ENCODE measurements at regions not wholly inside any gene's neighbourhood (a gene's known extent, or its start where the extent isn't known, plus 50 kb on each side); places are given as distances from the start of the nearest gene placed in this dataset.

DNA sequence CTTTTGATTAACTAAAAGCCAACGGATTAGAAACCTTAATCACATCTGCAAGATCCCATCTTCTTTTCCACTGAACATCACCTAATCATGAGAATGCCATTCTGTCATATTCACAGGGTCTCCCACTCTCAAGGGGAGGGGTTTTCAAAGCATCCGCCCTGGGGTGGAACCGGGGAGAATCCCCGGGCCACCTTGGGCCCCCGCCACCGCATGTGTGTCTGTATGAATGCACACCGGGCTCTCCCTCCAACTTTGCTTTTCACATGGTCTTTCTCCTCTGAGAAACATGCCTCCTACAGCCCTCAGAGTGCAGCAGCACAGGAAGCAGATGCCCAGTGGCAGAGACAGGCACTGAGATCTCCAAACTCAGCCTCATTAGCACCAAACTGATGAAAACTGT lies 233.2 kb upstream of the PPP2R2D start:
- TF ChIP-seq, protein P1, sequence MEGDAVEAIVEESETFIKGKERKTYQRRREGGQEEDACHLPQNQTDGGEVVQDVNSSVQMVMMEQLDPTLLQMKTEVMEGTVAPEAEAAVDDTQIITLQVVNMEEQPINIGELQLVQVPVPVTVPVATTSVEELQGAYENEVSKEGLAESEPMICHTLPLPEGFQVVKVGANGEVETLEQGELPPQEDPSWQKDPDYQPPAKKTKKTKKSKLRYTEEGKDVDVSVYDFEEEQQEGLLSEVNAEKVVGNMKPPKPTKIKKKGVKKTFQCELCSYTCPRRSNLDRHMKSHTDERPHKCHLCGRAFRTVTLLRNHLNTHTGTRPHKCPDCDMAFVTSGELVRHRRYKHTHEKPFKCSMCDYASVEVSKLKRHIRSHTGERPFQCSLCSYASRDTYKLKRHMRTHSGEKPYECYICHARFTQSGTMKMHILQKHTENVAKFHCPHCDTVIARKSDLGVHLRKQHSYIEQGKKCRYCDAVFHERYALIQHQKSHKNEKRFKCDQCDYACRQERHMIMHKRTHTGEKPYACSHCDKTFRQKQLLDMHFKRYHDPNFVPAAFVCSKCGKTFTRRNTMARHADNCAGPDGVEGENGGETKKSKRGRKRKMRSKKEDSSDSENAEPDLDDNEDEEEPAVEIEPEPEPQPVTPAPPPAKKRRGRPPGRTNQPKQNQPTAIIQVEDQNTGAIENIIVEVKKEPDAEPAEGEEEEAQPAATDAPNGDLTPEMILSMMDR (conservative IDR thresholded peaks at IDR 0.05) = no peak
- H3K27ac ChIP-seq = no peak overlapping the region

DNA sequence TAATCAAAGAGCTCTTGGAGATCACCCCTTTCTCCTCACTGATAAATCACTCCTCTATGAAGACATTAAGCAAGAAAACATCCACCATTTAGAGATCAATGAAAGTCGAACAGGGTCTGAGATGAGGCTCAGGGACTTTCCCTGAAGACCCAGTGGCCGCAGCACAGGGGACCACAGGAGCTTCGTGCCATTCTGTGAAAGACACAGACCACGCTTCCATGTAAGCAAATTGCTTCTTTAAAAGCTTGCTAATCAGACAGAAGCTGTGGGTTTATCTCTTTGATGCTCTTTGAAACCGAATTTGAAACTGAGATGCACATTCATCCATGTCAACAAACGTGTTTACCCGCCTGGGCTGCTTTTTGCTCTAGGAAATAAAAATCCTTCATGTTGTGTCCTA lies 231.9 kb upstream of the PPP2R2D start:
- no peak overlapping the region for H3K27ac ChIP-seq
- TF ChIP-seq, protein P1 (conservative IDR thresholded peaks at IDR 0.05) = no peak

DNA sequence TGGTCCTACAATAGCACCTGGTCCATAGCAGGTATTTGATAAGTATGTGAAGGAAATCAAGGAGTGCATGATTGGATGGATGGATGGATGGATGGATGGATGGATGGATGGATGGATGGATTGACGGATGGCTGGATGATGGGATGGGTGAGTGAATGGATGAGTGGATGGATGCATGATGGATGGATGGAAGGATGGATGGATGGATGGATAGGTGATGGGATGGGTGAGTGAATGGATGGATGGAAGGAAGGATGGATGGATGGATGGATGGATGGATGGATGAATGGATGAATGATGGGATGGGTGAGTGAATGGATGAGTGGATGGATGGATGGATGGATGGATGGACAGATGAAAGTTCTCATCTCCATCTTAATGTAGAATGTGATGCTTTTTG lies 231.0 kb upstream of the PPP2R2D start:
- TF ChIP-seq, protein P1 (conservative IDR thresholded peaks at IDR 0.05) = no peak
- H3K27ac ChIP-seq = no peak overlapping the region

DNA sequence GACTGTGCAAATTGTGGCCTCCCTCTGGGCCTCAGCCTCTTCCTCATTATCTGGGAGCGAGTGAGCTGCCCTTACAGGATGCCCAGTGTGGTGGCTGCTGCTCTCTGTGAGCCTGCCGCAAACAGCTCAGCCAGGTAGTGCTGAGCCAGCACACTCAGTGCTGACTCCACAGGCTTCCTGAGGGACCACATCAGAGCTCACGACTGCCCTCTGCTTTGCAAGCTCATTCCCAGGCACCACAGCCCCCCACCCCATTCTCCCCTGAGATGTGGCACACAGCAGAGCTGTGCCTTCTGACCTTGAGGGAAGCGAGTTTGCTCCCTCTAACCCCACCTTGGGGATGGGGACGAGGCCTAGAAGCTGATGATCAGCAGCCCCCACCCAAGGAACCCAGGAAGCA lies 230.5 kb upstream of the PPP2R2D start:
- H3K27ac ChIP-seq = no peak overlapping the region
- TF ChIP-seq, protein P1 (conservative IDR thresholded peaks at IDR 0.05) = no peak

DNA sequence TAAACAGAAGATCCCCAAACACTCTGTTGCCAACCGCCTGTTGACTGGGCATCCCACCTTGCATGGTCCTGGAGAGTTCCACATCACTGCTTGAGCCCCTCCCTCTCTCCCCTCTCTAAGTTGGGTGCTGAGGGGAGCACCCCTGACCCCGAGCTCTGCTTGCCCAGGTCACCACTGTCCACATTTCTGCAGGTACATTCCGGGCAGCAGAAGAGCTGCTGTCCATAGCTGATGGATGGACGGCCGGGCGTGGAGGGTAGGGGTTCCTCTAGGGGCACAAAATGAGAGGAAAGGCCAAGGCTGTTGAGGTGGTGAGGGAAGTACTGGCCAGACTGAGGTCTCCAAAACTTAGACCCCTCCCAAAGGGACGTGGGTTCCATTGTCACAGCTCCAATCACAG lies 227.4 kb upstream of the PPP2R2D start:
- H3K27ac ChIP-seq = no peak overlapping the region
- TF ChIP-seq, protein P1 (conservative IDR thresholded peaks at IDR 0.05) = no peak

DNA sequence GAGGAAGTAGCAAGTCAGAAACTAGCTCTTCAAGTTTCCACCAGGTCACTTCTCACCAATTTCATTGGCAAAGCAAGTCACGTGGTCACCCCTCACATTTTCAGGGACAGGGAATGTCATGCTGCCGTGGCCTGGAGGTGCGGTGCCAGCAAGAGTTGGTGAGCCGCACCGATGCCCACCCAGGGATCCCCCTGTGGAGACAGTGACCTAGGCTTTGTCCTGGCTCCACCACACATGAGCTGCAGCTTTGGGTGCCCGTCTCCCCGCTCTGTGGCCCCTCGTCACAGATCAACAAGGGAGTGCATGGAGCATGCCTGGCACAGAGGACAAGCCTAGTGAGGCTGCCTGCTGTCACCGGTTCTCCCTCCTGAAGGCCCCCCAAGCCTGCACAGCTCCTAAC lies 226.7 kb upstream of the PPP2R2D start:
- TF ChIP-seq, protein P1 (conservative IDR thresholded peaks at IDR 0.05) = no peak
- H3K27ac ChIP-seq = no peak overlapping the region

DNA sequence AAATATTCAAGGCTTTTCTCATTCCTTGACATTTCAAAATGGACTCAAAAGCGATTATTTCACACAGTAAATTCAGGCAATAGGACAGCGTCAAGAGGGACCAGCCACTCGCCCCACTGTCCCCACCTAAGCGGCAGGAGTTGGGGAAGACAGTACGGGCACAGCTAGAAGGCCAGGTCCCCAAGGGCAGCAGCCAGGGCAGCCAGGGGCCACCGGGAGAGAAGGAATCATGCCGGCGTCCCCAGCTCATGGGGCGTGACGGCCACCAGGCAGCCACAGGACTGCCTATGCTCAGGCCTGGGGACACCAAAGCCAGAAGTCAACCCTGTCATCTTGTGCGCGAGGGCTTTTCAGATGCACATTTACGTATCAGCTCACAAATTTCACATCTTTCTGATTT lies 225.7 kb upstream of the PPP2R2D start:
- no peak overlapping the region for H3K27ac ChIP-seq
- TF ChIP-seq, protein P1 (conservative IDR thresholded peaks at IDR 0.05) = no peak

Measured in VCaP (cell line).